ENCODE measurements at regions not wholly inside any gene's neighbourhood (a gene's known extent, or its start where the extent isn't known, plus 50 kb on each side); places are given as distances from the start of the nearest gene placed in this dataset.

GRCh38 chr13:79267560-79267959 is 138.5 kb downstream of the RBM26 start:
- DNase-seq, result no peak

- DNase-seq, result no peak
These were observed 147.6 kb downstream of the RBM26 start for GRCh38 chr13:79258489-79258888.

- DNase-seq, result peak; percentile 17
These were observed 159.5 kb downstream of the RBM26 start for GRCh38 chr13:79246578-79246949.

GRCh38 chr13:79245937-79246577 is 160.0 kb downstream of the RBM26 start:
- no peak for DNase-seq

GRCh38 chr13:79241697-79242096 is 164.4 kb downstream of the RBM26 start:
- no peak for DNase-seq

GRCh38 chr13:79237981-79238380 is 168.1 kb downstream of the RBM26 start:
- no peak for DNase-seq

GRCh38 chr13:79231887-79232286 is 174.2 kb downstream of the RBM26 start:
- no peak for DNase-seq

- no peak for DNase-seq
These were observed 176.3 kb downstream of the RBM26 start for GRCh38 chr13:79229761-79230160.

- DNase-seq, result no peak
These were observed 177.1 kb downstream of the RBM26 start for GRCh38 chr13:79228972-79229371.

- DNase-seq, result no peak
These were observed 178.6 kb downstream of the RBM26 start for GRCh38 chr13:79227418-79227817.

- no peak for DNase-seq
These were observed 179.1 kb downstream of the RBM26 start for GRCh38 chr13:79226938-79227337.

GRCh38 chr13:79226250-79226649 is 179.8 kb downstream of the RBM26 start:
- DNase-seq, result no peak

GRCh38 chr13:79225487-79226232 is 180.4 kb downstream of the RBM26 start:
- DNase-seq, result no peak

GRCh38 chr13:79222427-79223205 is 183.4 kb downstream of the RBM26 start:
- no peak for DNase-seq

GRCh38 chr13:79212064-79212619 is 193.9 kb downstream of the RBM26 start:
- no peak for DNase-seq

GRCh38 chr13:79211377-79211776 is 194.7 kb downstream of the RBM26 start:
- DNase-seq, result no peak

- no peak for DNase-seq
These were observed 208.1 kb downstream of the RBM26 start for GRCh38 chr13:79197933-79198332.

GRCh38 chr13:79196843-79197242 is 209.2 kb downstream of the RBM26 start:
- no peak for DNase-seq

GRCh38 chr13:79196366-79196765 is 209.7 kb downstream of the RBM26 start:
- no peak for DNase-seq

- no peak for DNase-seq
These were observed 211.3 kb downstream of the RBM26 start for GRCh38 chr13:79194727-79195126.

- no peak for DNase-seq
These were observed 211.8 kb downstream of the RBM26 start for GRCh38 chr13:79194272-79194671.

GRCh38 chr13:79191501-79191900 is 214.6 kb downstream of the RBM26 start:
- no peak for DNase-seq

GRCh38 chr13:79190932-79191331 is 215.1 kb downstream of the RBM26 start:
- DNase-seq, result no peak

Measured in SHP77 treated with DMSO at 0.1 percent for 48 hours (cell line).